ENCODE measurements at regions not wholly inside any gene's neighbourhood (a gene's known extent, or its start where the extent isn't known, plus 50 kb on each side); places are given as distances from the start of the nearest gene placed in this dataset.
A peak's percentile ranks its signal among the peaks of the same experiment; 100 is the strongest.

DNA sequence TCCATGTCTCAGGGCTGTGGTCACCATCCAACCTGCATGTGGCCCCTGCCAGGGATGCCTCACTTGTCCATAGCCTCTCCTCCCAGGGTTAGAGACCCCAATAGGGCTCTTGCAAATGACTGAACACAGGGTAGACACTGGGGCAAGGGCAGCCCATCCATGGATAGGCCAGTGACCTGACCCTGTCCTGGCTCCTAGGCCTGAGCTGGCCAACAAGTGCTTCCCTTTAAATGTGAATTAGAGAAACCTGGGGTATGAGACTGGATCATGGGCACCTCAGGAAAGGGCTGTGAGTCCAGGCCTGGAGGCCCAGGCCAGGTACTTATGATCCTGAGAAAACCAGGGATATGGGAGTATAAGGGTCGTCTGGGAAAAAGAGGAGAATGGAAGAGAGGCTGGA is 64.5 kb downstream of the COPS8 start:
- no peak for DNase-seq (ENCODE audit: low read depth, low spot score)

DNA sequence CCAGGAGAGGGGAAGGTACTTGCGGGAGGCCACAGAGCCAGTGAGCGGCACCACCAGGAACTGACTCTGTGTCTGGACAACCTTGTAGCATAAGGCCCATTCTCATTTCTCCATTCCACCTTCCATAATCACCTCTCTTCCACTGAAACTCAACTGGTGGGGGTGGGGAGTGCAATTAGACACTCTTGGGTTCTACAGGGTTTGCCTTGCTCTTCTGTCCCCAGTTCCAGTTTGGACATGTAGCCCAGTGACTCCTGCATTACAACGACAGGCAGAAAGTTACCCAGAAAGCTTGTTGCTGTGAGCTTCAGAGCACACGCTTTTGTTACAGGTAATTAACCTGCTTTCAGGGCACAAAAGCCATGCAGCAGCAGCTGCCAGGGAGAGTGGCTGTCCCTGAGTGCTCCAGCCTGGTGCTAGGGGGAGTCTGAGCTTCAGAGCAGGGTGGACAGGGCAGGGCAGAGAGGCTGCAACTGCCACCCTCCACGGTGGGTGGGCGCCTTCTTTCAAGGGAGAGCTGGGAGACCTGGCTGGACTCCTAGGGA is 65.2 kb downstream of the COPS8 start:
- DNase-seq (ENCODE audit: low read depth, low spot score) = no peak

DNA sequence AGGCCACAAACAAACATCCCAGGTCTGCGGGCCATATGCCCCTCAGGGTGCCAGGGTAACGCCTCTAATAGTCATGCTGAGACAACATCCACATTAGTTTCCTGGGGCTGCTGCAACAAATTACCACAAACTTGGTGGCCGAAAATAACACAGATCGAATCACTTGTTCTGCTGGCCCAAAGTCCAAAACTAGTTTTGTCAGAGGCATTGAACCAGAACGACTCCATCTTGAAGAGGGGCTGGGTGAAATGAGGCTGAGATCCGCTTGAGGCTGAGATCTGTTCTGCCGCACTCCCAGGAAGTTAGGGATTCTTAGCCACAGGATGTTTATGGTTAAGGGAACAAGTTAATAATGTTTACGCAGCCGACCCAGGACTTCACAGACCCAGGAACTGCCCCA is 66.7 kb downstream of the COPS8 start:
- no peak for DNase-seq (ENCODE audit: low read depth, low spot score)

DNA sequence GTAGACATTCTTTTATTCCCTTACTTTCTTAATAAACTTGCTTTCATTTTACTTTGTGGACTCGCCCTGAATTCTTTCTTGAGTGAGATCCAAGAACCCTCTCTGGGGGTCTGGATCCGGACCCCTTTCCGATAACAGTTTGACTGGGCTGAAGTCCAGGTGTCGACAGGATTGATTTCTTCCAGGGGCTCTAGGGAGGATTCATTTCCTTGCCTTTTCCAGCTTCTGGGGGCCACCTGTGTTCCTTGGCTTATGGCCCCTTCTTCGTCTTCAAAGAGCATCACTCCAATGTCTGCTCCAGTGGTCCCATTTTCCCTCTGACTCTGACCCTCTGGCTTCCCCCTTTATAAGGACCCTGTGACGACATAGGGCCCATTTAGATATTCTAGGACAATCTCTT is 67.5 kb downstream of the COPS8 start:
- no peak for DNase-seq (ENCODE audit: low read depth, low spot score)

DNA sequence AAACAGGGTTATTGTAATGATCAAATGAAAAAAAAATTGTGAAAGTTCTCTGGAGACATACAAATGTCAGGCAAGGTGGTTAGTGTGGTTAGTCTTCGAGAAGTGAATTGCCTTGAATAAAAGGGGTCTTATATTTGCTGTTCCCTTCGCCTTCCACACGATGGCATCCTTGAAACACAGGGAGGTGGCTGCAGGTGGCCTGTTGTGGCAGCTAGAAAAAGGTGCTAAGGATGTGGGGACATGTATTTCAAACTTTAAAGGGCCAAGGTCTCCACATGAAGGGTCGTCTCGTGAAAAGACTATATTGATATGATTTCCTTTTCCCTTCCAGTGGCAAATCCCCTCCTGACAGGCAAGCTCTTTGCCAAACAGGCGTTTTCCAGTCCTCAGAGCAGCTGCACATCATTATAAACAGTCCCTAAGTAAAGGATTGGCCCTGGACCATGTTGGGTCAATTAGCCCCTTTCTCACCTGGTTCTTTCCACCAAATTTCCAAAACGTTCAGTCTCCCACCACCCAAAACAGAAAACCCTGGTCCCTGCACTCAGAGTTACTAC is 68.5 kb downstream of the COPS8 start:
- no peak for DNase-seq (ENCODE audit: low read depth, low spot score)

DNA sequence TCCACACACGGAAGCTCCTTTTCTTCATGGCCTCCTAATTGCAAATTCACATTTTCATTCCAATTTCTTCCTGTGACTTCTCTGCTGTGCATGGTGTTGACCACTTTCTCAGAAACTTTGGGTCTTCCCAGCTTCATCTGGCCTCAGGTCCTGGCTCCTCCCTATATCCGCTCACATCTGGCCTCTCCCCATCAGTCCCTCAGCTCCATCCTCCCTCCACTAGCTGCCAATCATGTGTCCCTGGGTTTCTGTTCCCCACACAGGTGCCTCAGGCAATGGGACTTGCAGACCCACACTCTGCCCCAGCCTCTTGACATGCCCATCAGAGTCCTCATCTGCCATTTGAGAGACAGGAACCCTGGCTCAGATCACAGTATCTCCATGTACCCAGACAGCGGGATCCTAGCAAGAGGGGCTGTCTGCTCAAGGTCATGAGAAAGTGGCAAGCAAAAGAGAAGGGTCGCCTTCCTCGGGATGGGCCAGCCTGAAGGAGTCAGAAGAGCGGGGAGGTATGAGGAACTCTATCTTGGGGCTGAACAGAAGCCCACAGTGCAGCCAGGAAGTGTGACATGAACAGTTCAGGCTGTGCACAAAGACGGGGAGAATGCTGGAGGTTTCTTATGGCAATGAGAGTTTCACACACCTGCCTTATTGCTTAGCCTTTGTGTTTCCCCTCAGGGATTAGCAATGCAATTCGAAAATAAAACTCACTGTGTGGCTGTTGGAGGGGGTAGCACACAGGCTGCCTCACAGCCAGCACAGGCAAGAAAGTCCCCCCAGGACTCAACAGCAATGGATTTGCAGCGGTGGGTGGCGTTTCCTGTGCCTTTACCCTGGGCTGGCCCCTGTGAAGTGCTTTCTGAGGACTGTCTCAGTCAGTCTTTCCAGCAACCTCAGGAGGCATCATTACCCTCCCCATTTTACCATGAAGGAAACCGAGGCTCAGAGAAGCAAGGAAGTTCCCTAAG is 69.5 kb downstream of the COPS8 start:
- DNase-seq (ENCODE audit: low read depth, low spot score) = no peak

DNA sequence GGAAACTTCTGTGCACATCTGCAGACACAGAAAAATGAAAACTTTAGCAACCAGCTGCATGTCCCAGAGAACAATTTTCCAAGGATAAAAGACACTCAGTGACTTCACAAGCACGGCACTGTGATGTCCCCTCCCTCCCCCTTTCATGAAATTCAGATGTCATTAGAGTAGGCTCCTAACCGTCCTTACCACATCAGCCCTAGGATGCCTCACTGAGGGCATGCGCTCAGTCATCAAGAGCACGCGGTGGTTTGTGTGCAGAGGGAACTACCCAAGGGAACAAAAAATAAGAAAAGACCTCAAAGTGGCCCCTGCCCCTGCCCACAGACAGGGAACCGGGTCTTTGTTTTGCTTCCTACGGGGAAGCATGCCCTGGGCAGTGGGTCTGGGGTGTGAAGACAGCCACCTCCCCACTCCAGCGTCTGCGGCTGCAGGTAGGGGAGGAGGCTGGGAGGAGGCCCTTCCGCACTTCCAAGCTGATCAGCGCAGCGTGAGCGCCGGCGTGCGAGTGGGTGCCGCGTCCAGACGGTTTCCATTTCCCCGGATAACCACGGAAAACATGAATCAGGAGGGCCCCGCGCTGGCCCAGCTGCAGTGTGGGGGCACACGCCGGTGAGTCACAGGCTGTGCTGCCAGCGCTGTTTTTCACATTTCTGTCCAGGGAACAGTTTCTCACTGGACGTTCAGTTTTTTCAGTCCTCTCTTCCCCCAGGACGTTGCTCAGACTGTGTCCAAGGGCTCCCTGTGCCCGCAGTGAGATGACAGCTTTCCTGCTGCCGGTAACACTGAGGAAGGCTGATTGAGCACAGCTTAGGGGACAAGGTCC is 70.6 kb downstream of the COPS8 start:
- DNase-seq (ENCODE audit: low read depth, low spot score) = peak; percentile 43

DNA sequence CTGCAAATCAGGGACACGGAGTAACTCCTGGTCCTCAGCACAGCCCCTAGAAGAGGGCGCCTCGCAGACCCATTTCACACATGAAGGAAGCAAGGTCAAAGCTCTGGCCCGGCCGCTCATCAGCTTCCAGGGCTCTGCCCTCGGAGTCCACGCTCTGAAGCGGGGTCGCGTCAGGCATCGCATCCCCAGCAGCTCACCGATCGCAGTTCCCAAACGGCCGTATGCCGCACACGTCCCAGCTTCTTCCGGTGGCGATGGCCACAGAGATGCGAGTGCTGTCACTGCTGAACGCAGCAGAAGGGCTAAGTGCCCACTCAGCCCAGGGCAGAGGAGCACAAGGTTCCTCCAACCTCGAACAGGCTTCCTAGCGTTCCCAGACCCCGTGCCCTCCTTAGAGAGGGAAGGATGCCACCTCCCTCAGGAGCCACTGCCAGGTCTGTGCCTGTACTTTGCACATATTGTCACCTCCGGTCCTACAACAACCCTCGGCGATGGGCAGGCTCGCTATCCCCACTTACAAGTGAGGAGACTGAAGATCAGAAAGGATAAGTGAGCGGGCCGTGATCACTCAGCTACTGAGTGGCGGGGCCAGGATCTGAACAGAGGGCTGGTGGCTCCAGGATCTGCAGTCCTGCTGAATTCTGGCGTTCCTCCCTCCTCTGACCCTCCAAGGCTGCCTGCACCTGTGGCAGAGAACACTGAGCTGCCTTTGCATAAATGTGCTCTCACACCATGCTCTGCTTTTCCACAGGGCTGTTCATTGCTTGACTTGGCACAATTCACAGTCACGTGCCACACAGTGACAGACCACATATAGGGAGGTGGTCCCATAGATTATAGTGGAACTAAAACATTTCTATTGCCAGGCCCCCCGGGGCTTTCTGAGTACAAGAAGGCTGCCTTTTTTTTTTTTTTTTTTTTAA is 71.4 kb downstream of the COPS8 start:
- no peak for DNase-seq (ENCODE audit: low read depth, low spot score)

DNA sequence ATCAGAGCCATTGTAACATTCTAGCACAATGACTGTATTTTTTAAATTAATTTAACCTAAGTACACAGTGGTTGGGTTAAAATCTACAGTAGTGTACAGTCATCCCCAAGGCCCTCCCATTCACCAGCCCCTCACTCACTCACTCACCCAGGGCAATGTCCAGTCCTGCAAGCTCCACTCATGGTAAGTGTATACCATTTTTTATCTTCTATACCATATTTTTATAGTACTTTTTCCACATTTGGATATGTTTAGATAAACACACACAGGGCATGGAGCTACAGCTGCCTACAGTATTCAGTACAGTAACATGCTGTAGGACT is 72.1 kb downstream of the COPS8 start:
- no peak for DNase-seq (ENCODE audit: low read depth, low spot score)

DNA sequence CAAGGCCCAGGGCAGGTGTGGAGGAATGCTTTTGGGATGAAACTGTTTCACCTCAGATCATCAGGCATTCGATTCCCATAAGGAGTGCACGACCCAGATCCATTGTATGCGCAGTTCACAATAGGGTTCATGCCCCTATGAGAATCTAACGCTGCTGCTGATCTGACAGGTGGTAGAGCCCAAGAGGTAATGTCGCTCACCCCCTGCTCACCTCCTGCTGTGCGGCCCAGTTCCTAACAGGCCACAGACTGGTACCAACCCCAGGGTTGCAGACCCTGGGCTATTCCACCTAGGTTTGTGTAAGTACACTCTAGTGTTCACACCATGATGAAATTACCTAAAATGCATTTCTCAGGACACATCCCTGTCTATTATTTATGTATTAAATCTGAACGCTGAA is 72.5 kb downstream of the COPS8 start:
- no peak for DNase-seq (ENCODE audit: low read depth, low spot score)

DNA sequence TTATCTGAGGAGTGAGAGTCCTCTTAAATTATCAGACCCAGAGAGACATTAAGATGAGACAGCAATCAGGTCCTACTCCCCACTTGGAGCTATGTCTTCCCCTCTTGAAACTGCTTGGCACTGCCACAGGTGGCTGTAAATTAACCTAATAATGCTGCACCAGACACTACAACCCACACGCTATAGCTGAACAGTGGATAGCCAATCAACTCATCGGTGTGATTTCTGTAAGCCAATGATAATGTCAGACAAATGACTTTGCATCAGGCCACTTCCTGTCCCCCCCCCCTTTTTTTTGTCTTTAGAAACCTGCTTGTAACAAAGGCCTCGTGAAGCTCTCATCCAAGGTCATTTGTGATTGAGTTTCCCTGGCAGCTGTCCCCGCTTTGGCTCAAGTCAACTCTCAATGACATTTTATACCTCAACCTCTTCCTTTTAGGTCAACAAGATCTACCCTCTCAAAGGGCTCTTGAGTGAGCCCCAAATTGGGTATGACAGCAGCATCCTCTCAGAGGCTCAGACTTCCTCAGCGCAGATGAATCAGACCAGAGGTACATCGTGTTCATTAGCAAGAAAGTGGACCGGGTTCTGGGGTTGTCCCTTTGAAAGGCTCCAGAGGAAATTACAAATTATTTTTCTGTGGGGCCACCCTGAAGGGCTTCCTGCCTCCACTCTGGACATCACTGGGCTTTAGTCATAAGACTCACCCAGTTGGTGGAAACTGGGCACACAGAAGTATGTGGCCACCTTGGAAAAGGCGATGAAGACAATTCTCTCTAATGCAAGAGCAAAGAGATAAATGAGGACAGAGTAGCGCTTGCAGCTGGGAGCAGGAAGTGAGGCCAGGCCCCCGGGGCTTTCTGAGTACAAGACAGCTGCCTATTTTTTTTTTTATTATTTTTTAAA is 73.6 kb downstream of the COPS8 start:
- DNase-seq (ENCODE audit: low read depth, low spot score) = no peak

DNA sequence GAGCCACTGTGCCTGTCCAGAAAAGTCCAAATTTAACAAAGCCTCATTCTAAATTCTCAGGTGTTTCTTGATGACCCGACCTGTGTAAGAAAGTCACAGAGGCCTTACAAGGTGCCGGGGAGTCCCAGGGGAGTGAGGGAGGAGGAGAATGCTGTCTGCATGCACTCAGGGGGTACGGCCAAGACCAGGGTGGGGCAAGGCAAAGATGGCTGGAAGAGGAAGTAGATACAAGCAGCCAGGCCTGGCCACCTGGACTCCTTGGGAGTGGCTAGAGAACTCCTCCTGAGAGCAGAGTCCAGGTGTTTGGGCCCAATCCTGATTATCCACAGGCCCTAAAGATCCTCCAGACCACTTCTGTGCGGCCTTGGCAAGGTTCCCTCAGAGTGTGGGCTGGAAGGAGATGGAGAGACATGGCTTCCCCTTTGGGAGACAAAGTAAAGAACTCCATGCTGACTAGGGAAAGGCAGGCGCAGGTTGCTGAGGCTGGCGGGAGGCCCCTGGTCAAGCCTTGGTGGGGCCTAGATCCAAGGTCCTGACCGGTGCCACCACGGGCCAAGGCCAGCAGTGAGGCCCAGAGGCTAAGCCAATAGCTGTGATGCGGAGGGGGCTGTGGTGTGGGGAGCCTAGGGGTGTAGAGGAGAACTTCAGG is 74.7 kb downstream of the COPS8 start:
- DNase-seq (ENCODE audit: low read depth, low spot score) = no peak

DNA sequence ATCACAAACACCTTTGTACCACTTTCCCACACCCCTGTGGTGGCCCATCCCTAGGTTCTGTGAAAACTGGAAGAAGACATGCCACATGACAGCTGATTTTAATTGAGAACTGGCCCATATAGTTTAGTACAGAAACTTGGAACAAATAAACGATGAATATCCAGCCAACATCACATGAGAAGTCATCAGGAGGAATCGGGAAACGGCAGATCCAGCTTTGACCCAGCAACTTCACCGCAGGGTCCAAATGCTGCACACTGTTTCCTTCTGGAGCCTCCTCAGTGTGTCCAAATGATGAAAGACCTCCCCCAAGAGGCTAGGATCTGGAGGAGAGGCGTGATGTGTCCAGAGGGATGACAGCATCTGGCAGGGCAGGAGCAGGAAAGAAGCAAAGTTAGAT is 75.5 kb downstream of the COPS8 start:
- DNase-seq (ENCODE audit: low read depth, low spot score) = no peak

DNA sequence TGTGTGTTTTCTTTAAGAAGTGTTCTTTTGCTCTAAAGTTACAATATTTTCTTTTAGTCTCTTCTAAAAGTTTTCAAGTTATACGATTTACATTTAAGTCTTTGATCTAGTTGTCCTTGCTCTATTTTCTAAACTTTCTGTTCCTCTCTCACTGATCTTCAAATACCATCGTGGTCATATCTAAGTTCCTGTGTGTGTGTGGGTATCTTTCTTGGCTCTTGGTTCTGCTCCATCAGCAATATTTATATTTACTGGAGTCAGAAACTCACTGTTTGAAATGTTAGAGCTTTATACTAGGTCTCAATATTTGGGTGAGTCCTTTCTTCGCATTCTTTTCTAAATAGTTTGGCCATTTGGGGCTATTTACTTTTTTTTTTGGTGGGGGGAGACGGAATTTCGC is 77.3 kb downstream of the COPS8 start:
- DNase-seq (ENCODE audit: low read depth, low spot score) = no peak

DNA sequence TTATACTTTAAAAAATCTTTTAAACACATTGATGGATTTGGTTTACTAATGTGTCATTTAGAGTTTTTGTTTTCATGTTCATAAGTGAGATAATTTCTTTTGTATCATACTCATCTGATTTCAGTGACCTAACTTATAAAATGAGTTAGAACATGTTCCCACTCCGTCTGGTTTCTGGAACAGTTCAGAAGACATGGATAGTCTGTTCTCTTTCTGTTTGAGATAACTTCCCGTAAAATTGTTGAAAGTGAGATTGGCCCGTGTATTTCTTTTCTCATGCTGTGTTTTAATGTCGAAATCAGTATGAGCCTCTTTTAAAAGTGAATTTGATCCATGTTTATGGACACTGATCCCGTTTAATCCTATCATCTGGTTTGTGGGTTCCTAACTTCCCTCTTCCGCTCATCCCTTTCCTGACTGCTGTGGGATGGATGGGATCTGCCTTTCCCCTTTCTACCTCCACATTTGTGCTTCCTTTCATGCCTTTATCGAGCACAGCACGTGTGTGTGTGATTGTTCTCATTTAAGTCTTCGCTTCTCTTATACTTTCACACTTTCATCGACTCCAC is 78.9 kb downstream of the COPS8 start:
- no peak for DNase-seq (ENCODE audit: low read depth, low spot score)

DNA sequence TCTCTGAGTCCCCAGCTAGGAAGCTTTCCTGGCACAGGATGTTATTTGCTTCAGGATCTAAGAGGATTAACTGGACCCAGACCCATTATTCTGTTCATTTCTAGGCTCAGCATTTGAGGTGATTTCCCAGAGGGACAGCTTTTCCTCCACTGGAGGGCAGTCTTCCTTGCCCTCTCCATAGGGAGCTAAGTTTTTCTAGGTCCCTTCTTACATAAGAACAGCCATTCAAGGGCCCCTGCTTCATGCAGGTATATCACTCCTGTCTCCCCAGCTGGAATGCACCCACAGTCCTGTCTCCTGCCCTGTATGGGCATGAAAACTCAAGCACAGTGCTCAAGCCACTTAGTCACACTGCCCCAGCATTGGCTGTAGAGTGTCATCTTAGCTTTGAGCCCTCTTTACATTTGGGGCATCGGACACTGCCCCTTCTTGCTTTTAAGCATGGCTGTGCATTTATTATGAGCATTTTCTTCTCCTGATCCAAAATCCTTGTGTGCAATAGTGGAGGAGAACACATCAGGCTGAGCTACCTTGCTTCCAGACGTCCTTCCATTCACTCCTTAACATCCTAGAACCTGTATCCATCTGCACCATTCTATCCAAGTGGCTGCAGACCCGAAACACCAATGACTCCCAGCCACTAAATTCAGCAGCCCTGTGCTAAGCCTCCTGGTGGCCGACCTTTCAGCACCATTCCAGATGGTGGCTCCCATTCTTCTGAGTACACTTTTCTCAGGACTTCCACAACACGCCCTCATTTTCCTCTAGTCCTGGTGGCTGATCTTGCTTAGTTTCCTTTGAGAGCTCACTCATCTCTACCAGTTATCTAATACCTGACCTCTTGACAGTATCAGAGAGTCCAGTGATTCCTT is 80.0 kb downstream of the COPS8 start:
- DNase-seq (ENCODE audit: low read depth, low spot score) = no peak

DNA sequence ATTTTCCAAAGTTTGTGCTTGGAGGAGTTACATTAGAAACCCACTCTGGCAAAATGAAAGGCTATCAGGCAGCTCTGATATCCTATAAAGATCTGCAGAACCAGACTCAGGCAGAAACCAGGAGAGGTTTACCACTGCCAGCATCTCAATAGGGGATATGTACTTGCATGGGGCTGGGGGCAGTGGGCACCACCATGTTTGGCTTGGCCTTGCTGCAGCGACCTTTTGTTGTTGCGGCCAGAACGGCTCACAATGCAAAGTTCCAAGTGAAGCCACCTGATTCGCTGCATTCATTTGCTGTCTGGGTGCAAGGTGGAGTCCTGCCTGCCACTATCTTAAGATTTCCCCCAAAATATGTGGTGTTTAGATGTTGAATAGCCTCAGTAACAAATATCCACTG is 81.3 kb downstream of the COPS8 start:
- DNase-seq (ENCODE audit: low read depth, low spot score) = no peak

DNA sequence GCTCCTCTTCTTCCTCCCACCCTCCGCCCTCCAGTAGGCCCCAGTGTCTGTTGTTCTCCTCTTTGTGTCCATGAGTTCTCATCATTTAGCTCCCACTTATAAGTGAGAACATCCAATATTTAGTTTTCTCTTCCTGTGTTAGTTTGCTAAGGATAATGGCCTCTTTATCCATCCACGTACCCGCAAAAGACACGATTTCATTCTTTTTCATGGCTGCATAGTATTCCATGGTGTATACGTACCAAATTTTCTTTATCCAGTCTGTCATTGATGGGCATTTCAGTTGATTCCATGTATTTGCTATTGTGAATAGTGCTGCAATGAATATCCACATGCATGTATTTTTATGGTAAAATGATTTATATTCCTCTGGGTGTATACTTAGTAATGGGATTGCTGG is 82.2 kb downstream of the COPS8 start:
- DNase-seq (ENCODE audit: low read depth, low spot score) = no peak
